ENCODE measurements at regions not wholly inside any gene's neighbourhood (a gene's known extent, or its start where the extent isn't known, plus 50 kb on each side); places are given as distances from the start of the nearest gene placed in this dataset.

DNA sequence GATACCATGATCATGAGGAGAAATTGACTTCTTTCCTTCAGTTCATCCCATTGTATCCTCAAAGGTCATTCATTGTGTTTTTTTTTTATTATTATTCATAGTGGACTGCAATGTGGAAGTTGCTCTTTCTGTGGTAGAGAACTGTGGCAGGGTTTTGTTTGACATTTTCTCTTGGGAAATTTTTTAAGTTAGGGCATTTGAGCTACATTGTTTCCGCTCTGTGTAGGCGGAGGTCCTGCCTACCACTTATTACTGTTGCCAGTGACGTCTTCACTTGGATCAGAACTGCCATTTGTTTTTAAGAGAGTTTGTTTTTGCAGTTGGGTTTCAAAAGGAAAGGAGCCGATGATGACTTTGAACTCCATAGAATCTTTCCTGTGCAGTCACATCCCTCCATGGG is 287.4 kb upstream of the FMN2 start:
- TF ChIP-seq CTCF (IDR thresholded peaks at IDR 0.05) (no peak), POLR2A (IDR thresholded peaks at IDR 0.05) (no peak)

Measured in breast epithelium (tissue), 3 donors.